ENCODE measurements at regions not wholly inside any gene's neighbourhood (a gene's known extent, or its start where the extent isn't known, plus 50 kb on each side); places are given as distances from the start of the nearest gene placed in this dataset.
"Not testable (repeated sequence)": the region's sequence is repeated elsewhere in the genome, so short reads cannot be mapped to it uniquely, and the experiment has no call there.

- FAIRE-seq (no peak), ATAC-seq (peak in 1 of 4 donors; percentile 19), DNase-seq (no peak)
- TF ChIP-seq CTCF (IDR thresholded peaks at IDR 0.05), result no peak
- Histone ChIP-seq H3K4me3 (no peak overlapping the region), H3K4me1 (no peaks in the 10 kb centered on the region), H3K36me3 (no peaks in the 10 kb centered on the region), H3K27ac (no peak overlapping the region), H3K9me3 (no peaks in the 10 kb centered on the region), H3K27me3 (no peaks in the 10 kb centered on the region)
- intact Hi-C loops (cut with DNase I), result no loop called here
- 82 to 83% methylated on average over 20 of the region's 20 CpGs for WGBS, 2 donors
These were observed 56.4 kb upstream of the HABP2 start for GRCh38 chr10:113496111-113497109.

DNA sequence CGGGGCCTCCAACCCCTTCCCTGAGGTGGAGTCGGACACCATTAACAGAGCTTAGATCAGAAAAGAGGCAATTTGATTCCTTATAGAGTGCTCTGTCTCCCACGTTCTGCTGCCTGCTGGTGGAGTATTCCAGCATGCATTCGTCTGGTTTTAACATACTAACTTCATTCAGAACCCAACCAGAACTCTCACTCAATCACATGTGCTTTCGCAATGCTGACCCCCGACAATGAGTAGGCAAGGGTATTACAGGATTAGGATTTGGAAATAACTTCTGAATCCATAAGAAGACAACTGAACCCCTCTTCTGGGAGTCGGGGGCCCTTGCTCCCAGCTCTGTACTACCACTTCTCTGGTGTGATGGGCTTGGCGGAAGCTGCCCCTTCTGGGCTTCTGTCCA, 55.7 kb upstream of the HABP2 start:
- no peaks in the 10 kb centered on the region for H3K4me1 ChIP-seq
- no peak overlapping the region for H3K4me3 ChIP-seq
- H3K9me3 ChIP-seq, result no peaks in the 10 kb centered on the region
- no peak for ATAC-seq
- H3K27ac ChIP-seq, result no peak overlapping the region
- TF ChIP-seq CTCF (IDR thresholded peaks at IDR 0.05), result no peak
- 77 to 82% methylated on average over 8 of the region's 8 CpGs for WGBS, 2 donors
- no peaks in the 10 kb centered on the region for H3K36me3 ChIP-seq
- intact Hi-C loops (cut with DNase I), result no loop called here
- no peaks in the 10 kb centered on the region for H3K27me3 ChIP-seq
- no peak for FAIRE-seq
- no peak for DNase-seq

DNA sequence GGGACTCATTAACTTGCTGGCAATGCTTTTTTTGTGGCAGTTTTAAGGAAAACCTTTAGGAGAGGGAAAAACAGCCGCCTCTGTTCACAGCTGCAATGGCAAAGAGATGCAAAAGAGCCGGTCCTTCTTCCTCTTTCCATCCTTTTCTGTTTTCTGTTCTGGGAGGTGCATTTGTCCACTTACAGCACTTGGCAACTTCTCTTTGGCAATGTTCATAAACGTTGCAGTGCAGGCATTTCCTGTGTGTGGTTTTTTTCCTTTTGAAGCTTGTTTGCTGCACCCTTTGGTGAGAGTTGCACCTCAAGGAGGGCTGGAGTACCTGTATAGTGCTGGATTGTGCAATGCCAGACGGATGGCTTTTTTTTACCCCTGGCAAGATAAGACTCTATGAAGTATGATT, 53.9 kb upstream of the HABP2 start:
- Histone ChIP-seq H3K27me3 (no peaks in the 10 kb centered on the region), H3K4me3 (no peak overlapping the region), H3K27ac (no peak overlapping the region), H3K9me3 (no peaks in the 10 kb centered on the region), H3K36me3 (no peaks in the 10 kb centered on the region), H3K4me1 (no peaks in the 10 kb centered on the region)
- no peak for DNase-seq
- no peak for ATAC-seq
- no peak for FAIRE-seq
- WGBS, 2 donors, result 46 to 51% methylated on average over 4 of the region's 4 CpGs
- intact Hi-C loops (cut with DNase I), result no loop called here
- TF ChIP-seq CTCF (IDR thresholded peaks at IDR 0.05), result no peak

GRCh38 chr10:113499806-113500205, 53.0 kb upstream of the HABP2 start:
- no peaks in the 10 kb centered on the region for H3K36me3 ChIP-seq
- H3K9me3 ChIP-seq, result no peaks in the 10 kb centered on the region
- FAIRE-seq, result no peak
- no peaks in the 10 kb centered on the region for H3K27me3 ChIP-seq
- no peak overlapping the region for H3K27ac ChIP-seq
- no peak for TF ChIP-seq CTCF (IDR thresholded peaks at IDR 0.05)
- ATAC-seq, result no peak
- 86 to 87% methylated on average over 5 of the region's 5 CpGs for WGBS, 2 donors
- no peaks in the 10 kb centered on the region for H3K4me1 ChIP-seq
- no peak for DNase-seq
- intact Hi-C loops (cut with DNase I), result no loop called here
- H3K4me3 ChIP-seq, result no peak overlapping the region

DNA sequence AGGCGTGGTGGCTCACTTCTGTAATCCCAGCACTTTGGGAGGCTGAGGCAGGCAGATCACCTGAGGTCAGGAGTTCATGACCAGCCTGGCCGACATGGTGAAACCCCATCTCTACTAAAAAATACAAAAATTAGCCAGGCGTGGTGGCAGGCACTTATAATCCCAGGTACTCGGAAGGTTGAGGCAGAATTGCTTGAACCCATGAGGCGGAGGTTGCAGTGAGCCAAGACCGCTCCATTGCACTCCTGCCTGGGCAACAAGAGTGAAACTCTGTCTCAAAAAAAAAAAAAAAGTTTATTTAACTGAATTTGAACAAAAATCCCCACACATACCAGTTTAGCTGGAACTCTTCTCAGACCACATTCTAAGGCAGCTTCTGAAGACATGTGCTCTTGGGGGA, 51.8 kb upstream of the HABP2 start:
- H3K4me1 ChIP-seq; H3K36me3 ChIP-seq; H3K4me3 ChIP-seq; intact Hi-C loops (cut with DNase I); FAIRE-seq; DNase-seq; H3K27ac ChIP-seq; ATAC-seq; H3K9me3 ChIP-seq; H3K27me3 ChIP-seq: not testable (repeated sequence)
- WGBS, 2 donors, result 90 to 95% methylated on average over 6 of the region's 6 CpGs

Data from pancreas (tissue), 10 donors.